T-helper 17 cell (primary cell): ENCODE measurements at regions not wholly inside any gene's neighbourhood (a gene's known extent, or its start where the extent isn't known, plus 50 kb on each side); places are given as distances from the start of the nearest gene placed in this dataset.

ENCODE experiments used
- ATAC-seq: fragments of 150-1000 bp; cut with Tn5 transposase; 2 replicates; pipeline ENCODE4 v1.10.0; 2021; ENCODE audit warnings: mild to moderate bottlenecking, moderate library complexity
- DNase-seq, 3 donors: peaks; one replicate each; pipeline versions ENCODE4 v3.0.0 to v3.0.0-alpha.2; 2020 to 2021
- H3K9me3 ChIP-seq: one replicate; pipeline ENCODE4 v1.7.0; 2013; ENCODE audit warnings: low read length, mild to moderate bottlenecking; ENCODE audit not compliant: control insufficient read depth, poor library complexity, severe bottlenecking
- H3K27ac Mint-ChIP-seq: one replicate; pipeline ENCODE4 v1.8.0; 2022; ENCODE audit warnings: mild to moderate bottlenecking, moderate library complexity, mixed read lengths
- H3K27me3 Mint-ChIP-seq: one replicate; pipeline ENCODE4 v1.8.0; 2022; ENCODE audit warnings: mixed read lengths
- H3K36me3 Mint-ChIP-seq: one replicate; pipeline ENCODE4 v1.8.0; 2022; ENCODE audit warnings: low read depth, mixed read lengths
- H3K4me1 Mint-ChIP-seq: one replicate; pipeline ENCODE4 v1.8.0; 2022; ENCODE audit warnings: mild to moderate bottlenecking, mixed read lengths
- H3K4me3 Mint-ChIP-seq: one replicate; pipeline ENCODE4 v1.8.0; 2022; ENCODE audit warnings: mild to moderate bottlenecking, moderate library complexity, mixed read lengths

GRCh38 chr14:87076146-87076545, 916.8 kb downstream of the GALC start:
- no peaks in the 10 kb centered on the region for H3K27me3 Mint-ChIP-seq
- no peaks in the 10 kb centered on the region for H3K9me3 ChIP-seq
- no peaks in the 10 kb centered on the region for H3K4me1 Mint-ChIP-seq
- no peak overlapping the region for H3K4me3 Mint-ChIP-seq
- DNase-seq (no peak), ATAC-seq (no peak)
- no peaks in the 10 kb centered on the region for H3K36me3 Mint-ChIP-seq
- H3K27ac Mint-ChIP-seq = no peak overlapping the region

GRCh38 chr14:87073880-87074570, 919.0 kb downstream of the GALC start:
- no peak overlapping the region for H3K4me3 Mint-ChIP-seq

GRCh38 chr14:87067591-87067990, 925.4 kb downstream of the GALC start:
- H3K27me3 Mint-ChIP-seq = no peaks in the 10 kb centered on the region
- ATAC-seq = no peak
- no peak overlapping the region for H3K4me3 Mint-ChIP-seq
- H3K9me3 ChIP-seq = no peaks in the 10 kb centered on the region
- H3K27ac Mint-ChIP-seq = no peak overlapping the region
- no peaks in the 10 kb centered on the region for H3K4me1 Mint-ChIP-seq
- H3K36me3 Mint-ChIP-seq = no peaks in the 10 kb centered on the region
- DNase-seq = no peak

More at GRCh38 chr14:87073880-87074570, 919.0 kb downstream of the GALC start:
- H3K36me3 Mint-ChIP-seq = no peaks in the 10 kb centered on the region
- no peak overlapping the region for H3K27ac Mint-ChIP-seq
- no peak for DNase-seq
- no peaks in the 10 kb centered on the region for H3K9me3 ChIP-seq
- no peak for ATAC-seq
- H3K4me1 Mint-ChIP-seq = no peaks in the 10 kb centered on the region
- no peaks in the 10 kb centered on the region for H3K27me3 Mint-ChIP-seq

- no peak overlapping the region for H3K4me3 Mint-ChIP-seq
- H3K27ac Mint-ChIP-seq = no peak overlapping the region
- H3K4me1 Mint-ChIP-seq = no peaks in the 10 kb centered on the region
- no peaks in the 10 kb centered on the region for H3K27me3 Mint-ChIP-seq
- DNase-seq (no peak), ATAC-seq (no peak)
- H3K36me3 Mint-ChIP-seq = no peaks in the 10 kb centered on the region
- no peaks in the 10 kb centered on the region for H3K9me3 ChIP-seq
These were observed 925.9 kb downstream of the GALC start for GRCh38 chr14:87067061-87067460.

- no peak for DNase-seq
- no peak for ATAC-seq
- no peaks in the 10 kb centered on the region for H3K36me3 Mint-ChIP-seq
- no peaks in the 10 kb centered on the region for H3K9me3 ChIP-seq
- H3K4me3 Mint-ChIP-seq = no peak overlapping the region
- no peak overlapping the region for H3K27ac Mint-ChIP-seq
- no peaks in the 10 kb centered on the region for H3K27me3 Mint-ChIP-seq
- no peaks in the 10 kb centered on the region for H3K4me1 Mint-ChIP-seq
These were observed 926.7 kb downstream of the GALC start for GRCh38 chr14:87066221-87066817.

- H3K27me3 Mint-ChIP-seq = no peaks in the 10 kb centered on the region
- H3K36me3 Mint-ChIP-seq = no peaks in the 10 kb centered on the region
These were observed 927.6 kb downstream of the GALC start for GRCh38 chr14:87065366-87065765.

GRCh38 chr14:87063181-87063580, 929.8 kb downstream of the GALC start:
- H3K27ac Mint-ChIP-seq = no peak overlapping the region
- H3K9me3 ChIP-seq = no peaks in the 10 kb centered on the region
- no peak overlapping the region for H3K4me3 Mint-ChIP-seq
- H3K27me3 Mint-ChIP-seq = no peaks in the 10 kb centered on the region
- no peaks in the 10 kb centered on the region for H3K36me3 Mint-ChIP-seq
- no peak for DNase-seq
- ATAC-seq = no peak
- H3K4me1 Mint-ChIP-seq = no peaks in the 10 kb centered on the region

More at GRCh38 chr14:87065366-87065765, 927.6 kb downstream of the GALC start:
- Mint-ChIP-seq H3K4me1 (no peaks in the 10 kb centered on the region), H3K27ac (no peak overlapping the region), H3K4me3 (no peak overlapping the region)
- no peak for DNase-seq
- ATAC-seq = no peak
- no peaks in the 10 kb centered on the region for H3K9me3 ChIP-seq

- Mint-ChIP-seq H3K4me3 (no peak overlapping the region), H3K27me3 (no peaks in the 10 kb centered on the region), H3K36me3 (no peaks in the 10 kb centered on the region), H3K27ac (no peak overlapping the region), H3K4me1 (no peaks in the 10 kb centered on the region)
- ATAC-seq (no peak), DNase-seq (no peak)
- H3K9me3 ChIP-seq = no peaks in the 10 kb centered on the region
These were observed 932.6 kb downstream of the GALC start for GRCh38 chr14:87060405-87060804.

GRCh38 chr14:87059060-87059839, 933.7 kb downstream of the GALC start:
- H3K9me3 ChIP-seq = no peaks in the 10 kb centered on the region
- Mint-ChIP-seq H3K36me3 (no peaks in the 10 kb centered on the region), H3K27me3 (no peaks in the 10 kb centered on the region), H3K4me3 (no peak overlapping the region), H3K27ac (no peak overlapping the region), H3K4me1 (no peaks in the 10 kb centered on the region)
- no peak for ATAC-seq
- DNase-seq = no peak

- Mint-ChIP-seq H3K36me3 (no peaks in the 10 kb centered on the region), H3K4me1 (no peaks in the 10 kb centered on the region)
These were observed 938.0 kb downstream of the GALC start for GRCh38 chr14:87055007-87055406.

GRCh38 chr14:87052646-87053225, 940.2 kb downstream of the GALC start:
- no peak overlapping the region for H3K27ac Mint-ChIP-seq
- H3K27me3 Mint-ChIP-seq = no peaks in the 10 kb centered on the region
- no peaks in the 10 kb centered on the region for H3K4me1 Mint-ChIP-seq
- ATAC-seq (no peak), DNase-seq (no peak)
- H3K36me3 Mint-ChIP-seq = no peaks in the 10 kb centered on the region
- H3K4me3 Mint-ChIP-seq = no peak overlapping the region
- no peaks in the 10 kb centered on the region for H3K9me3 ChIP-seq

More at GRCh38 chr14:87055007-87055406, 938.0 kb downstream of the GALC start:
- no peak for DNase-seq
- no peak overlapping the region for H3K4me3 Mint-ChIP-seq
- no peak overlapping the region for H3K27ac Mint-ChIP-seq
- H3K9me3 ChIP-seq = no peaks in the 10 kb centered on the region
- H3K27me3 Mint-ChIP-seq = no peaks in the 10 kb centered on the region
- no peak for ATAC-seq

- Mint-ChIP-seq H3K27ac (no peak overlapping the region), H3K36me3 (no peaks in the 10 kb centered on the region), H3K4me1 (no peaks in the 10 kb centered on the region), H3K4me3 (no peak overlapping the region), H3K27me3 (no peaks in the 10 kb centered on the region)
- DNase-seq (no peak), ATAC-seq (no peak)
- no peaks in the 10 kb centered on the region for H3K9me3 ChIP-seq
These were observed 942.6 kb downstream of the GALC start for GRCh38 chr14:87050421-87050820.

- no peak overlapping the region for H3K4me3 Mint-ChIP-seq
- no peaks in the 10 kb centered on the region for H3K4me1 Mint-ChIP-seq
- no peaks in the 10 kb centered on the region for H3K27me3 Mint-ChIP-seq
- no peaks in the 10 kb centered on the region for H3K9me3 ChIP-seq
- no peaks in the 10 kb centered on the region for H3K36me3 Mint-ChIP-seq
- no peak overlapping the region for H3K27ac Mint-ChIP-seq
- ATAC-seq (no peak), DNase-seq (no peak)
These were observed 943.0 kb downstream of the GALC start for GRCh38 chr14:87049950-87050349.
